Fibroblast of lung (primary cell): ENCODE measurements at regions not wholly inside any gene's neighbourhood (a gene's known extent, or its start where the extent isn't known, plus 50 kb on each side); places are given as distances from the start of the nearest gene placed in this dataset.

Experiments
- DNase-seq, 2 donors: peaks; one replicate each; pipeline versions ENCODE4 v3.0.0 to v3.0.0-alpha.2; 2010; ENCODE audit warnings: low read depth in 2 of 2
- H2AFZ ChIP-seq: 2 replicates; pipeline ENCODE4 v1.5.1; 2012; ENCODE audit warnings: low read length, control low read depth, inconsistent platforms
- H3K27ac ChIP-seq: 2 replicates; pipeline ENCODE4 v1.5.1; 2011; ENCODE audit warnings: low read length, control low read depth; ENCODE audit not compliant: insufficient read depth
- H3K27me3 ChIP-seq: 2 replicates; pipeline ENCODE4 v1.5.1; 2011; ENCODE audit warnings: mild to moderate bottlenecking, low read length; ENCODE audit not compliant: control insufficient read depth, insufficient read depth
- H3K36me3 ChIP-seq: 2 replicates; pipeline ENCODE4 v1.5.1; 2011; ENCODE audit warnings: low read length; ENCODE audit not compliant: control insufficient read depth, insufficient read depth
- H3K4me1 ChIP-seq: 2 replicates; pipeline ENCODE4 v1.5.1; 2011; ENCODE audit warnings: low read length; ENCODE audit not compliant: control insufficient read depth, insufficient read depth; ENCODE audit errors: extremely low read depth
- H3K4me2 ChIP-seq: 2 replicates; pipeline ENCODE4 v1.5.1; 2011; ENCODE audit warnings: low read length, control low read depth; ENCODE audit not compliant: insufficient read depth; ENCODE audit errors: extremely low read depth
- H3K4me3 ChIP-seq, 4 experiments: fragments of 200-600 bp in 1 of 4; sonication (generic) in 1 of 4; replicated peaks in 1 of 4; 2 replicates each; pipeline ENCODE4 v1.5.1; 2011 to 2016; ENCODE audit warnings: low read length in 4 of 4, low read depth in 3 of 4, mild to moderate bottlenecking in 3 of 4, control low read depth in 2 of 4, inconsistent platforms in 1 of 4, mixed read lengths in 1 of 4; ENCODE audit not compliant: insufficient read depth in 1 of 4; ENCODE audit errors: control extremely low read depth in 1 of 4
- H3K79me2 ChIP-seq: 2 replicates; pipeline ENCODE4 v1.5.1; 2012; ENCODE audit warnings: mild to moderate bottlenecking, low read length, inconsistent platforms; ENCODE audit not compliant: control insufficient read depth, insufficient read depth
- H3K9ac ChIP-seq: 2 replicates; pipeline ENCODE4 v1.5.1; 2011; ENCODE audit warnings: mild to moderate bottlenecking, low read length, control low read depth; ENCODE audit not compliant: insufficient read depth
- H3K9me3 ChIP-seq: 2 replicates; pipeline ENCODE4 v1.5.1; 2012; ENCODE audit warnings: low read depth, low read length; ENCODE audit not compliant: control insufficient read depth, insufficient read depth
- H4K20me1 ChIP-seq: 2 replicates; pipeline ENCODE4 v1.5.1; 2011; ENCODE audit warnings: low read length; ENCODE audit not compliant: control insufficient read depth, insufficient read depth; ENCODE audit errors: extremely low read depth
- CTCF ChIP-seq, 2 donors: IDR thresholded peaks in 1 of 2; conservative IDR thresholded peaks in 1 of 2; 1 replicate in 1 of 2; 2 replicates in 1 of 2; pipeline ENCODE4 v1.5.1; 2011 to 2012; ENCODE audit warnings: low read length in 2 of 2, control low read depth in 1 of 2, inconsistent platforms in 1 of 2, low read depth in 1 of 2, mild to moderate bottlenecking in 1 of 2
- EZH2 ChIP-seq: IDR thresholded peaks from 2 replicates; pipeline ENCODE4 v1.5.1; 2012; ENCODE audit warnings: low read length, control low read depth, mild to moderate bottlenecking; ENCODE audit errors: missing control alignments

GRCh38 chr3:152586974-152587373, 248.0 kb upstream of the P2RY1 start:
- Histone ChIP-seq H3K27ac (no peak overlapping the region), H3K36me3 (no peaks in the 10 kb centered on the region), H3K27me3 (no peaks in the 10 kb centered on the region), H4K20me1 (no peaks in the 10 kb centered on the region), H3K9me3 (no peaks in the 10 kb centered on the region), H3K4me1 (no peaks in the 10 kb centered on the region), H3K79me2 (no peaks in the 10 kb centered on the region), H2AFZ (no peak overlapping the region), H3K4me3 (no peak overlapping the region), H3K9ac (no peak overlapping the region), H3K4me2 (no peak overlapping the region)
- TF ChIP-seq EZH2 (no peak), CTCF (conservative IDR thresholded peaks at IDR 0.05 in 1 of 2, IDR thresholded peaks at IDR 0.05 in 1 of 2; ENCODE audit: low read depth in 1 of 2, low read length in 2 of 2) (no peak)
- no peak for DNase-seq

DNA sequence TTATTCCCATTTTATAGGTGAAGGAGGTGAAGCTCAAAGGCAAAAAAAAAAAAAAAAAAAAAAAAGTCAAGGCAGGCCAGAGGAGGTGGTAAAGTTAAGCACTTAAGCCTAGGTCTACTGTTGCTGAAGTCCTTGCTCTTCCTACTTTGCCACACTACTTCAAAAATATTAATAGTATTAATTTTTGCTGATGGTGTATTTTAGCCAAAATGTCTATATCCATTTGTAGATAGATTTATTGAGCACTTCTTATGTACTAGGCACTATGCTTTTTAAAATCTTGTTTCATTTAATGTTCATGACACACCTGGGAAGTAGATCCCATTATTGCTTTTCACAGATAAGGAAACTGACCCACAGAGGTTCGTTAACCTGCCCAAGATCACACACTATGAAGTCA, 247.1 kb upstream of the P2RY1 start:
- H2AFZ ChIP-seq = no peak overlapping the region
- no peaks in the 10 kb centered on the region for H3K9me3 ChIP-seq
- no peaks in the 10 kb centered on the region for H4K20me1 ChIP-seq

DNA sequence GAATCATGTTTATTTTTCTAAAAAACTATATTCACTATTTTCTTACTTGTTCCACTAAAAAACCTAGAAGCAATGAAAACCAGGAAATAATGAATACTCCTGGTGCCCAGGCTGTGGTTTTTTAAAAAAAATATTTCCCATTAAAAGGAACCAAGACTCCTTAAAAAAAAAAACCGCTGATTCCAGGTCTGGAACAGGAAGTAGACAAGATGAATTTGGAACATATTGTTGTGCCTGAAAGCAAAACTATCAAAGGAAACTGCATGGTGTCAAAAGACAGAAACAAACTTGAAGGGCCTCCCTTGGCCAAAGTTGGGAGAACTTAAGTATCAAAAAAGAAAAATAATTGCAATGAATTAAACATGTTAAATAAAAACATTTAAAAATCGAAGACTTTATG, 245.3 kb upstream of the P2RY1 start:
- Histone ChIP-seq H3K4me2 (no peak overlapping the region), H2AFZ (no peak overlapping the region), H3K36me3 (no peaks in the 10 kb centered on the region), H3K9me3 (no peaks in the 10 kb centered on the region), H3K79me2 (no peaks in the 10 kb centered on the region), H3K4me3 (no peak overlapping the region), H3K9ac (no peak overlapping the region), H3K27me3 (no peaks in the 10 kb centered on the region), H3K27ac (no peak overlapping the region), H4K20me1 (no peaks in the 10 kb centered on the region), H3K4me1 (no peaks in the 10 kb centered on the region)
- DNase-seq = no peak
- TF ChIP-seq CTCF (conservative IDR thresholded peaks at IDR 0.05 in 1 of 2, IDR thresholded peaks at IDR 0.05 in 1 of 2; ENCODE audit: low read depth in 1 of 2, low read length in 2 of 2) (no peak), EZH2 (no peak)

More for the DNA sequence above, 247.1 kb upstream of the P2RY1 start:
- Histone ChIP-seq H3K79me2 (no peaks in the 10 kb centered on the region), H3K4me1 (no peaks in the 10 kb centered on the region), H3K4me2 (no peak overlapping the region), H3K4me3 (no peak overlapping the region), H3K36me3 (no peaks in the 10 kb centered on the region), H3K27ac (no peak overlapping the region), H3K27me3 (no peaks in the 10 kb centered on the region), H3K9ac (no peak overlapping the region)
- no peak for DNase-seq
- no peak for TF ChIP-seq CTCF (conservative IDR thresholded peaks at IDR 0.05 in 1 of 2, IDR thresholded peaks at IDR 0.05 in 1 of 2; ENCODE audit: low read depth in 1 of 2, low read length in 2 of 2)
- TF ChIP-seq EZH2 = no peak
